MM.1S (cell line): ENCODE measurements at regions not wholly inside any gene's neighbourhood (a gene's known extent, or its start where the extent isn't known, plus 50 kb on each side); places are given as distances from the start of the nearest gene placed in this dataset.

Experiments used
- DNase-seq: peaks from one replicate; pipeline ENCODE4 v3.0.0-alpha.2; 2015
- H2AFZ ChIP-seq: fragments of 300-600 bp; sonication (generic); 2 replicates; pipeline ENCODE4 v1.6.0; 2016; ENCODE audit warnings: antibody characterized with exemption, low read length
- H3F3A ChIP-seq: fragments of 300-600 bp; sonication (generic); 2 replicates; pipeline ENCODE4 v1.6.1; 2016; ENCODE audit warnings: mild to moderate bottlenecking, antibody characterized with exemption, low read length, moderate library complexity, mixed read lengths; ENCODE audit not compliant: insufficient read depth
- H3K27ac ChIP-seq: fragments of 300-600 bp; sonication (generic); 2 replicates; pipeline ENCODE4 v1.5.1; 2016; ENCODE audit warnings: mild to moderate bottlenecking, low read length
- H3K27me3 ChIP-seq: fragments of 300-600 bp; sonication (generic); replicated peaks from 2 replicates; pipeline ENCODE4 v1.6.0; 2016; ENCODE audit warnings: low read length; ENCODE audit not compliant: insufficient read depth
- H3K36me3 ChIP-seq: fragments of 300-600 bp; sonication (generic); replicated peaks from 2 replicates; pipeline ENCODE4 v1.6.1; 2016; ENCODE audit warnings: mild to moderate bottlenecking, low read length, mixed read lengths; ENCODE audit not compliant: insufficient read depth
- H3K4me1 ChIP-seq: fragments of 300-600 bp; sonication (generic); 2 replicates; pipeline ENCODE4 v1.6.1; 2016; ENCODE audit warnings: low read length, mixed read lengths
- H3K4me2 ChIP-seq: fragments of 300-600 bp; sonication (generic); 2 replicates; pipeline ENCODE4 v1.6.0; 2016; ENCODE audit warnings: low read depth, low read length
- H3K4me3 ChIP-seq: fragments of 300-600 bp; sonication (generic); 2 replicates; pipeline ENCODE4 v1.5.1; 2016; ENCODE audit warnings: low read length, mixed read lengths
- H3K79me2 ChIP-seq: fragments of 300-600 bp; sonication (generic); 2 replicates; pipeline ENCODE4 v1.6.1; 2016; ENCODE audit warnings: mixed run types, low read length, mixed read lengths
- H3K9ac ChIP-seq: fragments of 300-600 bp; sonication (generic); 2 replicates; pipeline ENCODE4 v1.6.1; 2016; ENCODE audit warnings: low read length, mixed read lengths
- H3K9me2 ChIP-seq: fragments of 300-600 bp; sonication (generic); replicated peaks from 2 replicates; pipeline ENCODE4 v1.6.1; 2016; ENCODE audit warnings: mild to moderate bottlenecking, low read length, mixed read lengths; ENCODE audit not compliant: insufficient read depth
- H3K9me3 ChIP-seq: fragments of 300-600 bp; sonication (generic); replicated peaks from 2 replicates; pipeline ENCODE4 v1.6.1; 2016; ENCODE audit warnings: mild to moderate bottlenecking, low read length, mixed read lengths; ENCODE audit not compliant: insufficient read depth
- H4K20me1 ChIP-seq: fragments of 300-600 bp; sonication (generic); 2 replicates; pipeline ENCODE4 v1.6.1; 2016; ENCODE audit warnings: mild to moderate bottlenecking, low read length, moderate library complexity, mixed read lengths; ENCODE audit not compliant: insufficient read depth
- EZH2 ChIP-seq: fragments of 300-600 bp; sonication (generic); optimal IDR thresholded peaks from 2 replicates; pipeline ENCODE3; 2017; ENCODE audit warnings: low read depth, mild to moderate bottlenecking, antibody characterized with exemption, low read length, mixed read lengths
- EZH2phosphoT487 ChIP-seq: fragments of 300-600 bp; sonication (generic); IDR thresholded peaks from 2 replicates; pipeline ENCODE4 v1.6.1; 2018; ENCODE audit warnings: antibody characterized with exemption, low read length
- TF ChIP-seq, protein P1 (sequence below): fragments of 300-600 bp; sonication (generic); IDR thresholded peaks from 2 replicates; pipeline ENCODE4 v1.5.1; 2016; ENCODE audit warnings: antibody characterized with exemption, low read length, mixed read lengths

DNA sequence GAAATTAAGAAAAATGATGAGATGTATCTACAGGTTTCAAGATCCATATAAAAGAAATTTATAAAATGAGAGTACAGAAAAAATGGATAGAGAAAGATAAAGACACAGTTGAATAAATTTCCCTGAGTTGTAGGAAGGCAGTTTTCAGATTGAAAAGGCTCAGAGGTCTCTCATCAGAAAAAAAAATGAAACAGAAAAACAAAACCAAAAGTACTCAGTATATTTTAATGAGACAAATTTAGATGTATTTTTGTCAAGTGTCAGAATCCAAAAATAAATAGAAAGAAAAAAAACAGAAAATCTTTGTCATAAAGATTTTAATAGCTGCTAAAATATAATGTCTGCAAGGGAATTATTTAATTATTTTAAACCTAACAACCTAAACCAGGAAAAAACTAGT, 520.5 kb downstream of the KCNJ3 start:
- no peaks in the 10 kb centered on the region for H3K79me2 ChIP-seq
- no peaks in the 10 kb centered on the region for H3K9me3 ChIP-seq
- H2AFZ ChIP-seq = peak overlapping the region; percentile 62; the same call in 1 of the 2 replicates
- H3K4me2 ChIP-seq = peak overlapping the region; percentile 50
- H3F3A ChIP-seq = peaks cover 6% of the 10 kb centered on the region; the same call in 1 of the 2 replicates
- H3K36me3 ChIP-seq = no peaks in the 10 kb centered on the region
- no peak overlapping the region; the same call in 1 of the 2 replicates for H3K9ac ChIP-seq
- peaks cover 10% of the 10 kb centered on the region for H3K4me1 ChIP-seq
- no peaks in the 10 kb centered on the region for H3K9me2 ChIP-seq
- no peaks in the 10 kb centered on the region for H4K20me1 ChIP-seq
- peak; percentile 60 for DNase-seq
- H3K27ac ChIP-seq = peak overlapping the region; percentile 39; the same call in 1 of the 2 replicates
- TF ChIP-seq EZH2phosphoT487 (no peak), EZH2 (no peak)
- TF ChIP-seq, protein P1, sequence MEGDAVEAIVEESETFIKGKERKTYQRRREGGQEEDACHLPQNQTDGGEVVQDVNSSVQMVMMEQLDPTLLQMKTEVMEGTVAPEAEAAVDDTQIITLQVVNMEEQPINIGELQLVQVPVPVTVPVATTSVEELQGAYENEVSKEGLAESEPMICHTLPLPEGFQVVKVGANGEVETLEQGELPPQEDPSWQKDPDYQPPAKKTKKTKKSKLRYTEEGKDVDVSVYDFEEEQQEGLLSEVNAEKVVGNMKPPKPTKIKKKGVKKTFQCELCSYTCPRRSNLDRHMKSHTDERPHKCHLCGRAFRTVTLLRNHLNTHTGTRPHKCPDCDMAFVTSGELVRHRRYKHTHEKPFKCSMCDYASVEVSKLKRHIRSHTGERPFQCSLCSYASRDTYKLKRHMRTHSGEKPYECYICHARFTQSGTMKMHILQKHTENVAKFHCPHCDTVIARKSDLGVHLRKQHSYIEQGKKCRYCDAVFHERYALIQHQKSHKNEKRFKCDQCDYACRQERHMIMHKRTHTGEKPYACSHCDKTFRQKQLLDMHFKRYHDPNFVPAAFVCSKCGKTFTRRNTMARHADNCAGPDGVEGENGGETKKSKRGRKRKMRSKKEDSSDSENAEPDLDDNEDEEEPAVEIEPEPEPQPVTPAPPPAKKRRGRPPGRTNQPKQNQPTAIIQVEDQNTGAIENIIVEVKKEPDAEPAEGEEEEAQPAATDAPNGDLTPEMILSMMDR = no peak
- H3K4me3 ChIP-seq = peak overlapping the region; percentile 11; the same call in 1 of the 2 replicates
- H3K27me3 ChIP-seq = no peaks in the 10 kb centered on the region

DNA sequence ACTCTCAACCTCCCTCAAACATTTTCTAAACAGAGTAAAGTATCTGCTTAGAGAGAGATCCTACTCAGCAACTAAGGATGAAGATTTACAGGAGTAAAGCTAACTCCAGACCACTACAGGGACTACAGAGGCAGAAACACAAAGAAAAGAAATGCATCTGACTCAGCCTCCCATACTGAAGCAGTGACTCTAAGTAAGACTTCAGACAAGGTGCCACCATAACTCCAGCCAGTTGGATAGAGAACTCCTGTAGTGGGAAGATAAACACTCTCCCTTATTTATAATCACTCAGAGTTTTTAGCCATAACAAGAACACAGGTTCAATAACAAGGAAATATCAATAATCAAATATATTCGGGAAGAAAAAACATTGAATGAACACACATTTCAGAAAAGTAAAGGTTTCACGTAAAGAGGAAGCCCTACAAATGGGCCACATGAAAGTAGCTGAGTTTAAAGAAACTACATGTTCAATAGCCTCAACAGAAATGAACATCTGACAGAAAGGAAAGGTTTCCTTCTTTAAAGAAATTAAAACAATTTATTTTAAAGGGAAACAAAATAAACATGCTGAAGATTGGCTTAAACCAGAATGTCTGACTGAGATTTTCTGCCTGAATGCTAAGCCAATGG, 519.9 kb downstream of the KCNJ3 start:
- Histone ChIP-seq H3K4me2 (peak overlapping the region; percentile 50), H2AFZ (peak overlapping the region; percentile 62)

DNA sequence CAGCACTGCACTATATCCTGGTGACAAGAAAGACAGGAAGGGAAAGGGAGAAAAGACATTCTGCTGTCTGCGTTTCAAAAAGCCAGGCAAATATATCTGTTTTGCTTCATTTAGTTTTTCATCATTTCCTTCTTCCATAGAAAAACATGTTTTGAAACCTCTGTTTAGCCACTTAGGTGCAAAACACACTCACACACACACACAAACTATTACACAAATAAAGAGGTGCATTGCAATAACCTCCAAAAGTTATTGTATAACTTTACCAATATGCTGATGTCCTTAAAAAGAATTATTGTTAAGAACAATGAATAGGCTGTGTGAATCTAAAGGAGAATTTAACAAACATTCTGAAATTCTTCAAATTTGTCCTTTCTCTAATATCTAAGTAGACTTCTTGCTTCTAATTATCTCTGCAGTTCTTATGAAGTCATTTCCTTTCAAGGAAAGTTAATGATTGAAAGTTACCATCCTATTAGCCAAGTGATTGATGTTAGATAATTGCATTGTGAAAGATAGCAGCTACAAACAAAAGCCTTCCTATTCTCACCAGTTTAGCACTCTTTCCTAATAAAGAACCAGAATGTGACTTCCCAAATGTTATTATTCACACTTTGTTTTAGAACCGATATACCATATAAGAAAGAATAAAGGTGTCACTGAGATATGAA, 516.7 kb downstream of the KCNJ3 start:
- TF ChIP-seq, protein P1 = no peak
- no peak for TF ChIP-seq EZH2
- TF ChIP-seq EZH2phosphoT487 = no peak
- H3K9me3 ChIP-seq = no peaks in the 10 kb centered on the region
- H3K4me2 ChIP-seq = no peak overlapping the region

More for the DNA sequence above, 519.9 kb downstream of the KCNJ3 start:
- Histone ChIP-seq H3K27me3 (no peaks in the 10 kb centered on the region), H3K4me1 (peaks cover 10% of the 10 kb centered on the region), H3K9me3 (no peaks in the 10 kb centered on the region), H3F3A (peaks cover 6% of the 10 kb centered on the region; the same call in 1 of the 2 replicates), H4K20me1 (no peaks in the 10 kb centered on the region), H3K79me2 (no peaks in the 10 kb centered on the region), H3K9me2 (no peaks in the 10 kb centered on the region), H3K4me3 (peak overlapping the region; percentile 11; the same call in 1 of the 2 replicates), H3K36me3 (no peaks in the 10 kb centered on the region), H3K9ac (no peak overlapping the region; the same call in 1 of the 2 replicates), H3K27ac (peak overlapping the region; percentile 39; the same call in 1 of the 2 replicates)
- TF ChIP-seq, protein P1 = no peak
- TF ChIP-seq EZH2phosphoT487 (no peak), EZH2 (no peak)
- DNase-seq = no peak

More for the DNA sequence above, 516.7 kb downstream of the KCNJ3 start:
- Histone ChIP-seq H3K9ac (no peak overlapping the region), H3K36me3 (no peaks in the 10 kb centered on the region), H3K4me1 (peaks cover 10% of the 10 kb centered on the region), H3K9me2 (no peaks in the 10 kb centered on the region), H4K20me1 (no peaks in the 10 kb centered on the region), H2AFZ (no peak overlapping the region), H3F3A (peaks cover 6% of the 10 kb centered on the region; the same call in 1 of the 2 replicates), H3K27ac (no peak overlapping the region), H3K4me3 (no peak overlapping the region), H3K27me3 (no peaks in the 10 kb centered on the region), H3K79me2 (no peaks in the 10 kb centered on the region)
- DNase-seq = no peak
